T47D (cell line): ENCODE measurements at regions not wholly inside any gene's neighbourhood (a gene's known extent, or its start where the extent isn't known, plus 50 kb on each side); places are given as distances from the start of the nearest gene placed in this dataset.

Experiments used
- DNase-seq, 2 experiments: peaks; one replicate each; pipeline versions ENCODE4 v3.0.0 to v3.0.0-alpha.2; 2011 to 2012; ENCODE audit warnings: low read depth in 1 of 2, low spot score in 1 of 2
- JUND ChIP-seq: IDR thresholded peaks from 2 replicates; pipeline ENCODE4 v1.6.1; 2012; ENCODE audit warnings: low read depth
- in situ Hi-C: cut with HindIII; loops from 2 replicates; pipeline ENCODE4 v1.10.0; 2016; ENCODE audit warnings: low sequenced_read_pairs, low pct_unique_long_range_greater_than_20kb

- in situ Hi-C loops: no loop called here
- no peak for DNase-seq
- TF ChIP-seq JUND: no peak
Observed at GRCh38 chr14:100473249-100473648, 114.0 kb downstream of the BEGAIN start.

- in situ Hi-C loops: no loop called here
- TF ChIP-seq JUND: no peak
- DNase-seq: no peak
Observed at GRCh38 chr14:100474196-100474595, 113.0 kb downstream of the BEGAIN start.

- no peak for TF ChIP-seq JUND
- in situ Hi-C loops: no loop called here
- no peak for DNase-seq
Observed at GRCh38 chr14:100475268-100475667, 111.9 kb downstream of the BEGAIN start.

GRCh38 chr14:100476012-100476822 lies 111.0 kb downstream of the BEGAIN start:
- no peak for DNase-seq
- no peak for TF ChIP-seq JUND
- in situ Hi-C loops: no loop called here

GRCh38 chr14:100484531-100485267 lies 102.5 kb downstream of the BEGAIN start:
- in situ Hi-C loops: no loop called here
- TF ChIP-seq JUND: no peak
- no peak for DNase-seq

GRCh38 chr14:100486025-100486828 lies 101.0 kb downstream of the BEGAIN start:
- TF ChIP-seq JUND: no peak
- DNase-seq: peak; percentile 73 to 81
- in situ Hi-C loops: no loop called here
